Heart left ventricle (tissue), 16 donors: ENCODE measurements at regions not wholly inside any gene's neighbourhood (a gene's known extent, or its start where the extent isn't known, plus 50 kb on each side); places are given as distances from the start of the nearest gene placed in this dataset.

ENCODE experiments used
- ATAC-seq, 4 donors: fragments of 200-7000 bp; cut with Tn5 transposase; one replicate each; pipeline ENCODE4 v1.9.1; 2020 to 2022; ENCODE audit warnings: moderate library complexity in 4 of 4, mild to moderate bottlenecking in 3 of 4, moderate number of reproducible peaks in 1 of 4
- DNase-seq, 5 donors: peaks; one replicate each; pipeline ENCODE4 v3.0.0-alpha.2; 2020
- H3K27ac ChIP-seq, 12 donors: fragments of 200-600 bp; sonication (generic) in 4 of 12; one replicate each; pipeline versions ENCODE4 v1.5.0 to v1.8.0; 2016 to 2022; ENCODE audit warnings: mild to moderate bottlenecking in 2 of 12
- H3K27me3 ChIP-seq, 9 donors: fragments of 200-600 bp; sonication (generic) in 2 of 9; one replicate each; pipeline versions ENCODE4 v1.5.1 to v1.8.0; 2016 to 2022; ENCODE audit warnings: mild to moderate bottlenecking in 3 of 9
- H3K36me3 ChIP-seq, 9 donors: fragments of 200-600 bp; sonication (generic) in 2 of 9; one replicate each; pipeline versions ENCODE4 v1.5.0 to v1.8.0; 2018 to 2022; ENCODE audit warnings: mild to moderate bottlenecking in 2 of 9
- H3K4me1 ChIP-seq, 12 donors: fragments of 200-600 bp; sonication (generic) in 4 of 12; one replicate each; pipeline versions ENCODE4 v1.5.0 to v1.8.0; 2016 to 2022; ENCODE audit warnings: mild to moderate bottlenecking in 3 of 12
- H3K4me3 ChIP-seq, 12 donors: fragments of 200-600 bp; sonication (generic) in 4 of 12; one replicate each; pipeline versions ENCODE4 v1.5.0 to v1.8.0; 2017 to 2022; ENCODE audit warnings: mild to moderate bottlenecking in 9 of 12, moderate library complexity in 4 of 12
- H3K9me3 ChIP-seq, 12 donors: fragments of 200-600 bp; sonication (generic) in 4 of 12; one replicate each; pipeline versions ENCODE4 v1.5.0 to v1.8.0; 2016 to 2022; ENCODE audit warnings: mild to moderate bottlenecking in 1 of 12
- POLR2A ChIP-seq, 2 donors: fragments of 450-650 bp; IDR thresholded peaks; one replicate each; pipeline ENCODE4 v1.6.1; 2017; ENCODE audit warnings: antibody characterized with exemption in 2 of 2, mild to moderate bottlenecking in 2 of 2, moderate library complexity in 2 of 2
- WGBS, 4 donors: extraction: QIAGEN DNeasy Blood & Tissue Kit in 2 of 4; methylation state at CpG; one replicate each; pipeline versions ENCODE4 v1.1.5 to v1.1.7; 2013 to 2018; 5-methylcytosine and 5-hydroxymethylcytosine counted together
- intact Hi-C, 10 donors: fragments of 100-400 bp; cut with DNase I; formaldehyde crosslinking; loops; one replicate each; pipeline versions ENCODE4 v1.11.1 to v1.14.2; 2022
- TF ChIP-seq, protein P1 (sequence below), 12 donors: fragments of 200-600 bp; sonication (generic) in 4 of 12; IDR thresholded peaks; one replicate each; pipeline versions ENCODE4 v1.5.0 to v1.8.0; 2018 to 2022; ENCODE audit warnings: antibody characterized with exemption in 12 of 12, mild to moderate bottlenecking in 5 of 12
- donor health status: ischemic (EF 13 %, LVEDD 7.1; RV severe dilation, severe dysfunction).
- donor health status: healthy with polysubstance abuse.
- donor health status: DM: no; HTN: yes; CAD: no.
- donor health status: DM: no; HTN: no; CAD: no.
- donor health status: ischemic (EF 25% LVEDD 6.9; RV normal size, moderate dysfunction).
- donor health status: ischemic (EF 25% LVEDD 5.7; RV mildly dilated, moderate dysfunction).
- donor health status: healthy.
- donor health status: DM: yes; HTN: yes; CAD: no.
- donor health status: ischemic (EF 35%, LVEDD 5.7; RV mildly dilated, moderate dysfunction).
- donor health status: nonischemic (EF 11% LVEDD 7.7; RV severe dilation, severe dysfunction).
- donor health status: DM: yes; HTN: yes; CAD: no.
- donor health status: PGD.
- donor health status: ischemic (EF 29% LVEDD 5.4; RV normal size, mild dysfunction).
- donor health status: nonischemic (EF 23%, LVEDD 6.1; RV moderate dilation, normal function).

DNA sequence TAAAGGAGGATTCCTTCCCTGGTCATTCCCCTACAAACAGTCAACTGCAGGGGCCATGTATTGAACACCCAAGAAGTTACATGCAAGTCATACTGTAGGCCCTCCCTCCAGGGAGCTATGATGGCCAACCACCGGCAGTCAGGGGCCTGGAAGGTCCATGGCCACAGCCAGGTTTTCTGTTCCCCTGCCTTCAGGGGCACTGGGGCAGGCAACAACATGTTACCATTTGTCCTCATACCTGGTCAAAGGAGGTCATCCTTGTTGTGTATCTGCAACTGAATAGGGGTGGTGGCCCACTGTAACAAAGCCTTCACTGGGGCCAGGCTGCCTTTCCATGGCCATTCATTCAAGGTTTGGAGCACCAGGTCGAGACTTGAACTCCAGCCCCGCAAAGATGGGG, 433.6 kb downstream of the DYNC2H1 start:
- peaks cover 0 to 7% (median 0%) of the 10 kb centered on the region in 12 donors for H3K9me3 ChIP-seq
- no peak for TF ChIP-seq POLR2A (IDR thresholded peaks at IDR 0.05)
- TF ChIP-seq, protein P1, sequence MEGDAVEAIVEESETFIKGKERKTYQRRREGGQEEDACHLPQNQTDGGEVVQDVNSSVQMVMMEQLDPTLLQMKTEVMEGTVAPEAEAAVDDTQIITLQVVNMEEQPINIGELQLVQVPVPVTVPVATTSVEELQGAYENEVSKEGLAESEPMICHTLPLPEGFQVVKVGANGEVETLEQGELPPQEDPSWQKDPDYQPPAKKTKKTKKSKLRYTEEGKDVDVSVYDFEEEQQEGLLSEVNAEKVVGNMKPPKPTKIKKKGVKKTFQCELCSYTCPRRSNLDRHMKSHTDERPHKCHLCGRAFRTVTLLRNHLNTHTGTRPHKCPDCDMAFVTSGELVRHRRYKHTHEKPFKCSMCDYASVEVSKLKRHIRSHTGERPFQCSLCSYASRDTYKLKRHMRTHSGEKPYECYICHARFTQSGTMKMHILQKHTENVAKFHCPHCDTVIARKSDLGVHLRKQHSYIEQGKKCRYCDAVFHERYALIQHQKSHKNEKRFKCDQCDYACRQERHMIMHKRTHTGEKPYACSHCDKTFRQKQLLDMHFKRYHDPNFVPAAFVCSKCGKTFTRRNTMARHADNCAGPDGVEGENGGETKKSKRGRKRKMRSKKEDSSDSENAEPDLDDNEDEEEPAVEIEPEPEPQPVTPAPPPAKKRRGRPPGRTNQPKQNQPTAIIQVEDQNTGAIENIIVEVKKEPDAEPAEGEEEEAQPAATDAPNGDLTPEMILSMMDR (IDR thresholded peaks at IDR 0.05) = no peak
- DNase-seq = no peak
- peaks cover 0 to 8% (median 0%) of the 10 kb centered on the region in 12 donors for H3K4me1 ChIP-seq
- no peak for ATAC-seq
- no peak overlapping the region for H3K27ac ChIP-seq
- no peak overlapping the region for H3K4me3 ChIP-seq
- WGBS, 4 donors = 87 to 94% (median 91%) methylated on average over 2 to 3 of the region's 3 CpGs
- intact Hi-C loops = no loop called here
- H3K36me3 ChIP-seq = no peaks in the 10 kb centered on the region
- H3K27me3 ChIP-seq = no peaks in the 10 kb centered on the region

DNA sequence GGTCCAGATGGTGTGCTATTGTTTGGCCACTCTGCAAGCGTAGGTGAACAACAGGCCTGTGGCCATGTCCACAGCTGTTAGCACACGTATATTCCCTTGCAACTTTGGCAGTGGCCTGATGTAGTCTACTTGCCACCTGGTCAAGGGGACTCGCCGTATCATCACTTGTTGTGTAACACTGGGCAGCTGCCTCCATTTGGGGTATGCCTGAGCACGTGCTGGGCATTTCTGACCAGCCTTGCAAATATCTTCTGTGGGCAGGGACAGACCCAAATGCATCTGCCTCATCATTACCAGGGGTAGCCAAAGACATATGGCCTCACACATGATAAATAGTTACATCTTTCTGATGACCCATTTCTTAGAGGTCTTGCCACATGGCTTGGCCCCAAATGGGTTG, 434.2 kb downstream of the DYNC2H1 start:
- H3K36me3 ChIP-seq = no peaks in the 10 kb centered on the region
- 78 to 94% (median 87%) methylated on average over 5 of the region's 5 CpGs for WGBS, 4 donors
- no peak overlapping the region for H3K27ac ChIP-seq
- TF ChIP-seq, protein P1 (IDR thresholded peaks at IDR 0.05) = no peak
- TF ChIP-seq POLR2A (IDR thresholded peaks at IDR 0.05) = no peak
- ATAC-seq (no peak), DNase-seq (no peak)
- H3K27me3 ChIP-seq = no peaks in the 10 kb centered on the region
- intact Hi-C loops = no loop called here
- peaks cover 0 to 7% (median 0%) of the 10 kb centered on the region in 12 donors for H3K9me3 ChIP-seq
- peaks cover 0 to 8% (median 0%) of the 10 kb centered on the region in 12 donors for H3K4me1 ChIP-seq
- no peak overlapping the region for H3K4me3 ChIP-seq

DNA sequence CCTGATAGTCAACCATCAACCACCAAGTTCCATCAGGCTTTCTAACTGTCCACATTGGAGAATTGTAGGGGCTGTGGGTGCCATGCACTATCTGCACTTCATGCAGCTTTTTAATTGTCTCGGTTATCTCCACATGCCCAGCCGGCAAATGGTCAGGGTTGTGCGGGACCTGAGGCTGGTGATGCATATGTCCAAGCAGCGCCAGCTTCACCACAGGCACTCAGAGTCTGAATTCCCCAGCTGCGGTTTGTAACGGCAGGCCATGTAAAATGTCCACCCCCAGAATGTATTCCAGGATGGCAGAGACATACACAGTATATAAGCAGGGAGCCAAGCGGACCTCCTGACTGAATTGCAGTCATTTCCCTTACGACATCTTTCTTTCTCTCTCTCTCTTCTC, 435.6 kb downstream of the DYNC2H1 start:
- no peak for TF ChIP-seq POLR2A (IDR thresholded peaks at IDR 0.05)
- TF ChIP-seq, protein P1 (IDR thresholded peaks at IDR 0.05) = no peak
- H3K27me3 ChIP-seq = no peaks in the 10 kb centered on the region
- peaks cover 0 to 8% (median 0%) of the 10 kb centered on the region in 12 donors for H3K4me1 ChIP-seq
- H3K9me3 ChIP-seq = peaks cover 0 to 7% (median 0%) of the 10 kb centered on the region in 12 donors
- 88 to 95% (median 91%) methylated on average over 8 of the region's 8 CpGs for WGBS, 4 donors
- intact Hi-C loops = loop anchor here in 1 of 10 donors (5.0 kb wide), 1 partner anchor 42 kb away; no protein-coding TSS in a partner anchor
- no peaks in the 10 kb centered on the region for H3K36me3 ChIP-seq
- DNase-seq (no peak), ATAC-seq (no peak)
- H3K4me3 ChIP-seq = no peak overlapping the region
- H3K27ac ChIP-seq = no peak overlapping the region

DNA sequence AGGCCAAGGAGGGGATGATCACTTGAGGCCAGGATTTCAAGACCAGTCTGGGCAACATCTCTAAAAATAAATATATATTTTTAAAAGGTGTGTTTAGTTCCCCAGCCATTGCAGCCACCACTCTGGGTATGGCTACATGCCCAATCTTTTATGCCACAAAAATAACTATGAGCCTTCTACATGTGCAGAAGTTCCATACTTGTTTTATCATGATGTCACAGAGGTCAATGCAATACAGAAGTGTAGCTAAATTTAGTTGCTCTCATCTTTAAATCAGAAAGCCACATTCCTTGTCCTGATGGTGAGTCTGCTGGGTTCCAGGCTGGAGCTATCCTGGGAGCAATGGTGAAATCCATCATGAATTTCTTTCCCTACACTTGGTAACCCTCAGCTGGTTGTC, 436.3 kb downstream of the DYNC2H1 start:
- Histone ChIP-seq H3K36me3 (no peaks in the 10 kb centered on the region), H3K27me3 (no peaks in the 10 kb centered on the region), H3K9me3 (peaks cover 0 to 7% (median 0%) of the 10 kb centered on the region in 12 donors), H3K4me3 (no peak overlapping the region), H3K27ac (peak overlapping the region in 3 of 12 donors; percentile 6 to 41 (median 10)), H3K4me1 (peaks cover 0 to 8% (median 0%) of the 10 kb centered on the region in 12 donors)
- no peak for TF ChIP-seq POLR2A (IDR thresholded peaks at IDR 0.05)
- TF ChIP-seq, protein P1 (IDR thresholded peaks at IDR 0.05) = no peak
- ATAC-seq (peak; percentile 14 to 80 (median 69)), DNase-seq (no peak)
- intact Hi-C loops = loop anchor here in 1 of 10 donors (5.0 kb wide), 1 partner anchor 42 kb away; no protein-coding TSS in a partner anchor
